GM12878 (cell line): ENCODE measurements at regions not wholly inside any gene's neighbourhood (a gene's known extent, or its start where the extent isn't known, plus 50 kb on each side); places are given as distances from the start of the nearest gene placed in this dataset.

Experiments used
- ATAC-seq: fragments of 200-7000 bp; cut with Tn5 transposase; 3 replicates; pipeline ENCODE4 v1.9.1; 2020; ENCODE audit warnings: mild to moderate bottlenecking, moderate library complexity
- BruUV-seq: library from RNA; stranded (reverse); fragments of 400-500 nt; replicated peaks from 2 replicates; lab custom pipeline; 2021; lab: Mats Ljungman, UMichigan
- CTCF ChIA-PET: fragments of 300-600 bp; sonication (Branson Sonifier 250); formaldehyde crosslinking; extraction: SDS; loops from one replicate; lab custom pipeline; 2021; ENCODE audit warnings: inconsistent platforms; lab: Yijun Ruan, JAX
- POLR2A ChIA-PET: fragments of 350-600 bp; formaldehyde crosslinking; extraction: SDS; loops from one replicate; lab custom pipeline; 2021; ENCODE audit warnings: inconsistent platforms; lab: Charles Lee
- RAD21 ChIA-PET: fragments of 300-600 bp; sonication (Branson Sonifier 250); formaldehyde crosslinking; loops from one replicate; lab custom pipeline; 2023; ENCODE audit warnings: antibody characterized with exemption; ENCODE audit not compliant: unreplicated experiment; lab: Charles Lee
- SMC1A ChIA-PET: fragments of 300-600 bp; sonication (Branson Sonifier 250); formaldehyde crosslinking; loops from one replicate; lab custom pipeline; 2023; ENCODE audit not compliant: unreplicated experiment, uncharacterized antibody; lab: Charles Lee
- DNase-seq: peaks from one replicate; pipeline ENCODE4 v3.0.0-alpha.2; 2011; ENCODE audit warnings: low read depth, low spot score
- FAIRE-seq: peaks from 3 replicates; lab custom pipeline; 2011; peaks lifted over from hg19 to GRCh38; lab: Jason Lieb, UNC
- H2AFZ ChIP-seq: 2 replicates; pipeline ENCODE4 v1.6.0; 2011; ENCODE audit warnings: low read depth, low read length, control low read depth; ENCODE audit not compliant: control insufficient read depth
- H3K27ac ChIP-seq: 2 replicates; pipeline ENCODE4 v1.5.1; 2011; ENCODE audit warnings: control low read depth; ENCODE audit not compliant: control insufficient read depth, insufficient read depth
- H3K27me3 ChIP-seq, 2 experiments: replicated peaks in 1 of 2; 2 replicates each; pipeline versions ENCODE4 v1.6.0 to v1.6.1; 2011; ENCODE audit warnings: low read length in 1 of 2; ENCODE audit not compliant: control insufficient read depth in 2 of 2, insufficient read depth in 2 of 2
- H3K36me3 ChIP-seq, 2 experiments: 2 replicates each; pipeline ENCODE4 v1.5.1; 2011; ENCODE audit warnings: low read length in 1 of 2; ENCODE audit not compliant: control insufficient read depth in 2 of 2, insufficient read depth in 2 of 2
- H3K4me1 ChIP-seq: 2 replicates; pipeline ENCODE4 v1.6.1; 2011; ENCODE audit warnings: mild to moderate bottlenecking, low read length, moderate library complexity, mixed read lengths; ENCODE audit not compliant: control insufficient read depth, insufficient read depth
- H3K4me2 ChIP-seq: 2 replicates; pipeline ENCODE4 v1.6.0; 2011; ENCODE audit warnings: control low read depth; ENCODE audit not compliant: control insufficient read depth, insufficient read depth
- H3K4me3 ChIP-seq: fragments of 200-600 bp; sonication (generic); 2 replicates; pipeline ENCODE4 v1.5.1; 2016
- H3K79me2 ChIP-seq: 2 replicates; pipeline ENCODE4 v1.6.0; 2011; ENCODE audit warnings: low read length; ENCODE audit not compliant: control insufficient read depth, insufficient read depth
- H3K9ac ChIP-seq: 2 replicates; pipeline ENCODE4 v1.8.0; 2011; ENCODE audit warnings: low read length, control low read depth, mixed read lengths; ENCODE audit not compliant: control insufficient read depth, insufficient read depth
- H3K9me3 ChIP-seq: replicated peaks from 3 replicates; pipeline ENCODE4 v1.5.1; 2011; ENCODE audit warnings: mild to moderate bottlenecking, low read length; ENCODE audit not compliant: control insufficient read depth, insufficient read depth
- H4K20me1 ChIP-seq: 2 replicates; pipeline ENCODE4 v1.6.0; 2011; ENCODE audit not compliant: control insufficient read depth, insufficient read depth
- MTA3 ChIP-seq: IDR thresholded peaks from 2 replicates; pipeline ENCODE4 v1.6.1; 2012; ENCODE audit warnings: low read length, inconsistent platforms, borderline replicate concordance
- MXI1 ChIP-seq: fragments of 150-350 bp; IDR thresholded peaks from 2 replicates; pipeline ENCODE4 v1.6.1; 2011; ENCODE audit warnings: low read depth, mild to moderate bottlenecking, inconsistent platforms, low read length, improper control_type of control experiment
- NR2F1 ChIP-seq: fragments of 450-650 bp; conservative IDR thresholded peaks from 2 replicates; pipeline ENCODE4 v1.6.1; 2017; ENCODE audit warnings: mild to moderate bottlenecking
- POLR2A ChIP-seq: IDR thresholded peaks from 2 replicates; pipeline ENCODE4 v1.6.1; 2011; ENCODE audit warnings: low read depth, mild to moderate bottlenecking, low read length
- RAD21 ChIP-seq: IDR thresholded peaks from 2 replicates; pipeline ENCODE4 v1.6.1; 2011; ENCODE audit warnings: mild to moderate bottlenecking, low read depth, low read length, moderate library complexity; ENCODE audit not compliant: insufficient read depth
- SIN3A ChIP-seq: IDR thresholded peaks from 2 replicates; pipeline ENCODE4 v1.6.1; 2012; ENCODE audit warnings: low read depth, low read length, improper control_type of control experiment
- SMARCA5 ChIP-seq: fragments of 450-650 bp; IDR thresholded peaks from 2 replicates; pipeline ENCODE4 v1.6.1; 2017; ENCODE audit warnings: mild to moderate bottlenecking
- SPI1 ChIP-seq: IDR thresholded peaks from 2 replicates; pipeline ENCODE4 v1.6.1; 2011; ENCODE audit warnings: low read depth, mild to moderate bottlenecking, low read length, moderate library complexity, borderline replicate concordance; ENCODE audit not compliant: insufficient read depth
- WGBS: methylation state at CpG from one replicate; pipeline ENCODE4 v1.1.6; 2016; ENCODE audit warnings: low lambda C conversion rate; ENCODE audit not compliant: insufficient replicate concordance, insufficient coverage; ENCODE audit errors: missing lambda C conversion rate; 5-methylcytosine and 5-hydroxymethylcytosine counted together
- in situ Hi-C: fragments of 300-500 bp; cut with MboI; formaldehyde crosslinking; loops from 9 replicates; pipeline ENCODE4 v1.14.3; 2018; ENCODE audit warnings: mixed read lengths
- intact Hi-C: fragments of 100-400 bp; cut with micrococcal nuclease; formaldehyde crosslinking; loops from one replicate; pipeline ENCODE4 v1.14.2; 2022; ENCODE audit not compliant: unreplicated experiment
- TF ChIP-seq, protein P1 (sequence below): fragments of 450-650 bp; IDR thresholded peaks from 2 replicates; pipeline ENCODE4 v1.6.1; 2014; ENCODE audit warnings: mild to moderate bottlenecking
- TF ChIP-seq, protein P2 (sequence below): IDR thresholded peaks from 2 replicates; pipeline ENCODE4 v1.6.1; 2012; ENCODE audit warnings: mild to moderate bottlenecking, low read depth, low read length
- TF ChIP-seq, protein P3 (sequence below): IDR thresholded peaks from 2 replicates; pipeline ENCODE4 v1.6.1; 2011; ENCODE audit warnings: borderline replicate concordance, low read depth, mild to moderate bottlenecking, moderate library complexity, mixed read lengths, low read length; ENCODE audit not compliant: insufficient read depth; ENCODE audit errors: extremely low read length

DNA sequence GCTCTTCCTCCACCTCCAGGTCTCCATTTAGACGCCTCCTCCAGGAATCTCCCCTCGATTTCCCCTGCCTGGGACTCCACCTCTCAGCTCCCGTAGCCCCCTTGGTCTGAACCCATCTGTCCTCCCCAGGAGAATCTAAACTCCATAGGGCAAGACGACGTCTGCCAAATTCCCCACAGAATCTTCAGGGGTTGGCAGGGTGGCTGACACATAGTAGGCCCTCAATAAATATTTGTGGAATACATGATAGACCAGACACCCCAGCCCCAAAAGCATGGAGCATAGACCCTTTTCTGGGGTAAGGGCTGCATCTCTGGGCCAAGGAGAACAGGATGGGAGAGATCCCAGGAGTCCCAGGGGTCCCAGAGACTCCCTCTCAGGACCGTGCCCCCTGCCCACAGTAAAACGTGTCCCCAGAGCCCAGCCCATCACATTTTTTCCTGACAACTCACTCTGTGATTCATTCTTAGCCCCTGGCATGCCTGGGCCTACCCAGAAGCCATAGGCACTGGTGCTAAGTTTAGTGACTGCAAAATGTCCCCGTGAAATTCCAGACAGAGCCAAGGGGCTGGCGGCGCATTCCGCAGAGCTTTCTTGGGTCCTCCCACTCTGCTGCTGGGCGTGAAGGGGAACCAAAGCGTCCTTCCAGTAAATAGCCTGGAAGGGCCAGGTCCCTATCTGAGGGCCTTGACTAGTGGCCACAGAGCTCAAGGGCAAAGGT, 78.0 kb upstream of the SLC6A6 start (continued):
- no peak for TF ChIP-seq MXI1
- TF ChIP-seq, protein P1, sequence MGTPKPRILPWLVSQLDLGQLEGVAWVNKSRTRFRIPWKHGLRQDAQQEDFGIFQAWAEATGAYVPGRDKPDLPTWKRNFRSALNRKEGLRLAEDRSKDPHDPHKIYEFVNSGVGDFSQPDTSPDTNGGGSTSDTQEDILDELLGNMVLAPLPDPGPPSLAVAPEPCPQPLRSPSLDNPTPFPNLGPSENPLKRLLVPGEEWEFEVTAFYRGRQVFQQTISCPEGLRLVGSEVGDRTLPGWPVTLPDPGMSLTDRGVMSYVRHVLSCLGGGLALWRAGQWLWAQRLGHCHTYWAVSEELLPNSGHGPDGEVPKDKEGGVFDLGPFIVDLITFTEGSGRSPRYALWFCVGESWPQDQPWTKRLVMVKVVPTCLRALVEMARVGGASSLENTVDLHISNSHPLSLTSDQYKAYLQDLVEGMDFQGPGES = no peak

DNA sequence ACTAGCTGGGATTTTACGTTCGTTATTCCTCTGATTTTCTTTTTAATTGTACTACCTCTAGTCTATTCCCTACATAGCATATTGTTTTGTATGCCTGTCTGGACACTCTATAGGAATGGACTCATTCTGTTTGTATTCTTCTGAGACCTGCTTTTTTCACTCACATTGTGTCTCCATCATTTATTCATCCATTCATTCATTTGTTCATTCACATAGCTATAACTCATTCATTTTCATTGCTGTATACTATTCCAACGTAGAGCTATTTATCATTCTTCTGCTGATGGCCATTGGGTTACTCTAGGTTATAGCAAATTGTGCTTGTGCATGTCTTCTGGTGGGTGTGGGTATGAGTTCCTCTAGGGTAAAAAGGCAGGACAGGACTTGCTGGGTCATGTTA, 74.0 kb upstream of the SLC6A6 start:
- ChIA-PET SMC1A (interaction anchor here (1.0 kb wide), 1 partner anchor 10 kb away, joined by 3 read pairs; no protein-coding TSS in a partner anchor), CTCF (interaction anchor here (0.6 to 1.0 kb wide), 2 partner anchors 125 to 1924 kb away, joined by 3 read pairs; no protein-coding TSS in a partner anchor), POLR2A (no interaction called here), RAD21 (no interaction called here)
- H3K27ac ChIP-seq = no peak overlapping the region
- H3K4me1 ChIP-seq = no peaks in the 10 kb centered on the region
- ATAC-seq (no peak), FAIRE-seq (no peak), DNase-seq (no peak)
- H4K20me1 ChIP-seq = no peaks in the 10 kb centered on the region
- BruUV-seq = no TSS peak
- H3K9me3 ChIP-seq = no peaks in the 10 kb centered on the region
- no peak overlapping the region for H3K9ac ChIP-seq
- no peaks in the 10 kb centered on the region for H3K27me3 ChIP-seq
- 7% methylated on average over 3 of the region's 3 CpGs for WGBS
- H3K4me2 ChIP-seq = no peak overlapping the region
- H3K4me3 ChIP-seq = no peak overlapping the region
- no peaks in the 10 kb centered on the region for H3K36me3 ChIP-seq
- in situ Hi-C loops (no loop called here), intact Hi-C loops (no loop called here)
- no peak overlapping the region for H2AFZ ChIP-seq
- no peaks in the 10 kb centered on the region for H3K79me2 ChIP-seq
- no peak for TF ChIP-seq SPI1
- no peak for TF ChIP-seq RAD21
- no peak for TF ChIP-seq SMARCA5
- no peak for TF ChIP-seq SIN3A
- TF ChIP-seq, protein P2, sequence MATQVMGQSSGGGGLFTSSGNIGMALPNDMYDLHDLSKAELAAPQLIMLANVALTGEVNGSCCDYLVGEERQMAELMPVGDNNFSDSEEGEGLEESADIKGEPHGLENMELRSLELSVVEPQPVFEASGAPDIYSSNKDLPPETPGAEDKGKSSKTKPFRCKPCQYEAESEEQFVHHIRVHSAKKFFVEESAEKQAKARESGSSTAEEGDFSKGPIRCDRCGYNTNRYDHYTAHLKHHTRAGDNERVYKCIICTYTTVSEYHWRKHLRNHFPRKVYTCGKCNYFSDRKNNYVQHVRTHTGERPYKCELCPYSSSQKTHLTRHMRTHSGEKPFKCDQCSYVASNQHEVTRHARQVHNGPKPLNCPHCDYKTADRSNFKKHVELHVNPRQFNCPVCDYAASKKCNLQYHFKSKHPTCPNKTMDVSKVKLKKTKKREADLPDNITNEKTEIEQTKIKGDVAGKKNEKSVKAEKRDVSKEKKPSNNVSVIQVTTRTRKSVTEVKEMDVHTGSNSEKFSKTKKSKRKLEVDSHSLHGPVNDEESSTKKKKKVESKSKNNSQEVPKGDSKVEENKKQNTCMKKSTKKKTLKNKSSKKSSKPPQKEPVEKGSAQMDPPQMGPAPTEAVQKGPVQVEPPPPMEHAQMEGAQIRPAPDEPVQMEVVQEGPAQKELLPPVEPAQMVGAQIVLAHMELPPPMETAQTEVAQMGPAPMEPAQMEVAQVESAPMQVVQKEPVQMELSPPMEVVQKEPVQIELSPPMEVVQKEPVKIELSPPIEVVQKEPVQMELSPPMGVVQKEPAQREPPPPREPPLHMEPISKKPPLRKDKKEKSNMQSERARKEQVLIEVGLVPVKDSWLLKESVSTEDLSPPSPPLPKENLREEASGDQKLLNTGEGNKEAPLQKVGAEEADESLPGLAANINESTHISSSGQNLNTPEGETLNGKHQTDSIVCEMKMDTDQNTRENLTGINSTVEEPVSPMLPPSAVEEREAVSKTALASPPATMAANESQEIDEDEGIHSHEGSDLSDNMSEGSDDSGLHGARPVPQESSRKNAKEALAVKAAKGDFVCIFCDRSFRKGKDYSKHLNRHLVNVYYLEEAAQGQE = no peak
- TF ChIP-seq, protein P3, sequence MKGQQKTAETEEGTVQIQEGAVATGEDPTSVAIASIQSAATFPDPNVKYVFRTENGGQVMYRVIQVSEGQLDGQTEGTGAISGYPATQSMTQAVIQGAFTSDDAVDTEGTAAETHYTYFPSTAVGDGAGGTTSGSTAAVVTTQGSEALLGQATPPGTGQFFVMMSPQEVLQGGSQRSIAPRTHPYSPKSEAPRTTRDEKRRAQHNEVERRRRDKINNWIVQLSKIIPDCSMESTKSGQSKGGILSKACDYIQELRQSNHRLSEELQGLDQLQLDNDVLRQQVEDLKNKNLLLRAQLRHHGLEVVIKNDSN = no peak
- no peak for TF ChIP-seq POLR2A
- TF ChIP-seq MTA3 = no peak
- TF ChIP-seq NR2F1 = no peak
